Parathyroid adenoma (tissue), 2 donors: ENCODE measurements at regions not wholly inside any gene's neighbourhood (a gene's known extent, or its start where the extent isn't known, plus 50 kb on each side); places are given as distances from the start of the nearest gene placed in this dataset.
A peak's percentile ranks its signal among the peaks of the same experiment; 100 is the strongest.

Source experiments
- H2AFZ ChIP-seq: fragments of 300-600 bp; sonication (generic); one replicate; pipeline ENCODE4 v1.7.0; 2017; ENCODE audit warnings: antibody characterized with exemption, mild to moderate bottlenecking
- H3K27ac ChIP-seq: fragments of 300-600 bp; sonication (generic); one replicate; pipeline ENCODE4 v1.7.0; 2017
- H3K27me3 ChIP-seq: fragments of 300-600 bp; sonication (generic); one replicate; pipeline ENCODE4 v1.7.0; 2017; ENCODE audit warnings: low read length; ENCODE audit not compliant: control insufficient read depth, insufficient read depth
- H3K36me3 ChIP-seq: fragments of 300-600 bp; sonication (generic); one replicate; pipeline ENCODE4 v1.7.0; 2017; ENCODE audit warnings: low read length; ENCODE audit not compliant: control insufficient read depth, insufficient read depth
- H3K4me1 ChIP-seq: fragments of 300-600 bp; sonication (generic); one replicate; pipeline ENCODE4 v1.7.0; 2017; ENCODE audit warnings: control low read depth
- H3K4me2 ChIP-seq: fragments of 300-600 bp; sonication (generic); one replicate; pipeline ENCODE4 v1.7.0; 2017; ENCODE audit warnings: low read length
- H3K4me3 ChIP-seq: fragments of 300-600 bp; sonication (generic); one replicate; pipeline ENCODE4 v1.7.0; 2017; ENCODE audit warnings: low read depth, low read length
- H3K79me2 ChIP-seq: fragments of 300-600 bp; sonication (generic); one replicate; pipeline ENCODE4 v1.7.0; 2017; ENCODE audit warnings: control low read depth
- H3K9ac ChIP-seq: fragments of 300-600 bp; sonication (generic); one replicate; pipeline ENCODE4 v1.7.0; 2017; ENCODE audit warnings: mild to moderate bottlenecking
- H3K9me3 ChIP-seq: fragments of 300-600 bp; sonication (generic); one replicate; pipeline ENCODE4 v1.7.0; 2017; ENCODE audit warnings: low read length; ENCODE audit not compliant: control insufficient read depth
- TF ChIP-seq, protein P1 (sequence below): fragments of 300-600 bp; sonication (generic); IDR thresholded peaks from one replicate; pipeline ENCODE4 v1.7.0; 2017; ENCODE audit warnings: antibody characterized with exemption, mild to moderate bottlenecking
- donor health status: primary hyperparathyroidism.

DNA sequence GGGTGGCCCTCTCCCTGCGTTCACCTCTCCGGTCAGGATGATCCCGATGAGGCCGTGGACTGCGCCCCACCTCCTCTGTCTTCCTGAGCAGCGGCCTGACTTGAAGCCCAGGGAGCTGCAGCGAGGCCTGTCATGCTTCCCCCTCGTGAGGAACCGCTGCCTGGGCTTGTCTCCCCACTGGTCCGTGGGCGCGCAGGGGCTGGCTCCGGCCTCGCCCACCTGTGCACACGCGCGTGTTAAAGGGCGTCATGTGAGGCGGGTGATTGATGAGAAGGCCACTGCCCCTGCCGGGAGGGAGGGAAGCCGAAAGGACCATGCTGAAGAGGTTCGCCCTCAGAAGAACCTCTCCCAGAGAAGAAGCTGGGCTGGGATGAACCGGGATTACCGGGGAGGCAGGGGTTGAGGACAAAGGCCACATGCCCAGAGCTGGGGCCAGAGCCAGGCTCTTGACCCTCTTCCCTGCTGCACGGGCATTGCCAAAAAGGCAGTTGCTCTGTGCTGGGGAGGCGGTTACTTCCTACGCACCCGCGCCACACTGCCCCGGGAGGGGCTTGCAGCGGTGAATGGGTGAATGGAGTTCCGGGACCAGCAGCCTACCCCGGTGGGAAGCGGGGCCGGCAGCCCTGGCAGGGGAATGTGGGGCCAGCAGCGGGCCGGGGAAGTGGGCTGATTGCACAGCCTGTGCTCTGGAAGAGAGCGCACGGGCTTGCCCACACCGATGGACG lies 85.9 kb upstream of the GSE1 start:
- Histone ChIP-seq H2AFZ (no peak overlapping the region), H3K4me1 (peaks cover 56% of the 10 kb centered on the region), H3K9ac (no peak overlapping the region), H3K79me2 (peaks cover 43% of the 10 kb centered on the region), H3K36me3 (no peaks in the 10 kb centered on the region), H3K4me2 (no peak overlapping the region), H3K27ac (peak overlapping the region; percentile 36), H3K27me3 (no peaks in the 10 kb centered on the region), H3K9me3 (no peaks in the 10 kb centered on the region), H3K4me3 (no peak overlapping the region)
- TF ChIP-seq, protein P1, sequence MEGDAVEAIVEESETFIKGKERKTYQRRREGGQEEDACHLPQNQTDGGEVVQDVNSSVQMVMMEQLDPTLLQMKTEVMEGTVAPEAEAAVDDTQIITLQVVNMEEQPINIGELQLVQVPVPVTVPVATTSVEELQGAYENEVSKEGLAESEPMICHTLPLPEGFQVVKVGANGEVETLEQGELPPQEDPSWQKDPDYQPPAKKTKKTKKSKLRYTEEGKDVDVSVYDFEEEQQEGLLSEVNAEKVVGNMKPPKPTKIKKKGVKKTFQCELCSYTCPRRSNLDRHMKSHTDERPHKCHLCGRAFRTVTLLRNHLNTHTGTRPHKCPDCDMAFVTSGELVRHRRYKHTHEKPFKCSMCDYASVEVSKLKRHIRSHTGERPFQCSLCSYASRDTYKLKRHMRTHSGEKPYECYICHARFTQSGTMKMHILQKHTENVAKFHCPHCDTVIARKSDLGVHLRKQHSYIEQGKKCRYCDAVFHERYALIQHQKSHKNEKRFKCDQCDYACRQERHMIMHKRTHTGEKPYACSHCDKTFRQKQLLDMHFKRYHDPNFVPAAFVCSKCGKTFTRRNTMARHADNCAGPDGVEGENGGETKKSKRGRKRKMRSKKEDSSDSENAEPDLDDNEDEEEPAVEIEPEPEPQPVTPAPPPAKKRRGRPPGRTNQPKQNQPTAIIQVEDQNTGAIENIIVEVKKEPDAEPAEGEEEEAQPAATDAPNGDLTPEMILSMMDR: no peak

DNA sequence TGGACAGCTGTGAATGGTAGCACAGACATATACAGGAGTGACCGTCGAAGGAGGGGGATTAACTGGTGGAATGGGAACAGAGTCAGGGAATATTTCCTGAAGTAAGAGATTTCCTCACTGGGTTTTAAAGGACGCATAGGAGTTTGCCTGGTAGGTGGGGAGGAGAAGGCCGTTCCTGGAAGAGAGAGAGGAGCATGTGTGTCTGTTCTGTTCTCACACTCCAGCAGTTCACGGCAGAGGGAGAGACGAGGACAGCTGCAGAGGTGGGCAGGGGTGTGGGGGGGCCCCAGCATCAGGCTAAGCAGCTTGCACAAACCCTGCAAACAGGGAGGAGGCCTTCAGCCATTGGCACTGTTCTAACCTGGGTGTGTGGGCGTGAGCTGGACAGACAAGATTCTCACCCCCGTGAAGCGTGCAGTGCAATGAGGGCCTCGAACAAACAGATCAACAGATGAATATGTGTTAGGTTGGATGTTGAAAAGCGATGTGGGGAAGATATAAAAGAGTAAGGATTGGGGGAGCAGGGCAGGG lies 85.3 kb upstream of the GSE1 start:
- Histone ChIP-seq H2AFZ (no peak overlapping the region), H3K36me3 (no peaks in the 10 kb centered on the region), H3K4me3 (no peak overlapping the region), H3K9me3 (no peaks in the 10 kb centered on the region), H3K27me3 (no peaks in the 10 kb centered on the region), H3K79me2 (peaks cover 37% of the 10 kb centered on the region), H3K27ac (peak overlapping the region; percentile 36), H3K4me1 (peaks cover 50% of the 10 kb centered on the region), H3K9ac (no peak overlapping the region), H3K4me2 (no peak overlapping the region)
- TF ChIP-seq, protein P1: no peak

DNA sequence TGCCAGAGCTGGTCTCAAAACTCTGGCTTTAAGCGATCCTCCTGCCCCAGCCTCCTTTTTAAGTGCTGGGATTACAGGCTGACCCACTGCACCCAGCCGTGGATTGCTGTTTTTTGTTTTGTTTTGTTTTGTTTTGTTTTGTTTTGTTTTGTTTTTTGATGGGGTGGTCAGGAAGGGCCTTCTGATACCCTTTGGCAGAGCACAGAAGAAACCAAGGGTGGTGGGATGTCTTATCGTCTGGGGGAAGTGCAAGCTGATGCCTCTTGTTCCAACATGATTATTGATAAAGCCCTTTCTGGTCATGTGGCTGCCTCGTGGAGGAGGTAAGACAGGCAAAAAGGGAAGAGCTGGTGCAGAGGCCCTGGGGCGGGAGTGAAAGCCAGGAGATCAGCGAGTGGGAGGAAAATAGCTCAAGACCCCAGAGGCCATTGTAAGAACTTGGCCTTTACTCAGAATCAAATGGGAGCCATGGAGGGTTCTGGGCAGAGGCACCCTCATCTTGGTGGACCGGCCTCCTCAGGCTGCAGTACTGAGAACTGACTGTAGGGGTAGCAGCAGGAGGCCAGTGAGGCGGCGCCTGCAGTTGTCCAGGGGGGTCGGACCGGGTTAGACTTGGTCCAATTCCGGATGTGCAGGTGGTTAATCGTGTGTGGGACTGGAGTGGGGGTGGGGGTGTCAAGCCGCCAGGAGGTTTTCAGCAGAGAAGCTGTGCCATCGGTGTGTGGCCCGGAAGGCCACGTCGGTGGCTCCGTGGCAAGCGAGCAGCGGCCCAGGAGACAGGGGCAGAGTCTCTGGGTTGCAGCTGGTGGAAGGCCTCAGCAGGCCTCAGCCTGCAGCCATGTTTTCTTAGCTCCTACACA lies 84.4 kb upstream of the GSE1 start:
- peaks cover 41% of the 10 kb centered on the region for H3K4me1 ChIP-seq
- H3K27me3 ChIP-seq: no peaks in the 10 kb centered on the region
- TF ChIP-seq, protein P1: peak; percentile 25
- no peak overlapping the region for H3K4me3 ChIP-seq
- no peak overlapping the region for H2AFZ ChIP-seq
- H3K9ac ChIP-seq: no peak overlapping the region
- no peak overlapping the region for H3K27ac ChIP-seq
- no peaks in the 10 kb centered on the region for H3K36me3 ChIP-seq
- peaks cover 29% of the 10 kb centered on the region for H3K79me2 ChIP-seq
- H3K9me3 ChIP-seq: no peaks in the 10 kb centered on the region
- H3K4me2 ChIP-seq: no peak overlapping the region

DNA sequence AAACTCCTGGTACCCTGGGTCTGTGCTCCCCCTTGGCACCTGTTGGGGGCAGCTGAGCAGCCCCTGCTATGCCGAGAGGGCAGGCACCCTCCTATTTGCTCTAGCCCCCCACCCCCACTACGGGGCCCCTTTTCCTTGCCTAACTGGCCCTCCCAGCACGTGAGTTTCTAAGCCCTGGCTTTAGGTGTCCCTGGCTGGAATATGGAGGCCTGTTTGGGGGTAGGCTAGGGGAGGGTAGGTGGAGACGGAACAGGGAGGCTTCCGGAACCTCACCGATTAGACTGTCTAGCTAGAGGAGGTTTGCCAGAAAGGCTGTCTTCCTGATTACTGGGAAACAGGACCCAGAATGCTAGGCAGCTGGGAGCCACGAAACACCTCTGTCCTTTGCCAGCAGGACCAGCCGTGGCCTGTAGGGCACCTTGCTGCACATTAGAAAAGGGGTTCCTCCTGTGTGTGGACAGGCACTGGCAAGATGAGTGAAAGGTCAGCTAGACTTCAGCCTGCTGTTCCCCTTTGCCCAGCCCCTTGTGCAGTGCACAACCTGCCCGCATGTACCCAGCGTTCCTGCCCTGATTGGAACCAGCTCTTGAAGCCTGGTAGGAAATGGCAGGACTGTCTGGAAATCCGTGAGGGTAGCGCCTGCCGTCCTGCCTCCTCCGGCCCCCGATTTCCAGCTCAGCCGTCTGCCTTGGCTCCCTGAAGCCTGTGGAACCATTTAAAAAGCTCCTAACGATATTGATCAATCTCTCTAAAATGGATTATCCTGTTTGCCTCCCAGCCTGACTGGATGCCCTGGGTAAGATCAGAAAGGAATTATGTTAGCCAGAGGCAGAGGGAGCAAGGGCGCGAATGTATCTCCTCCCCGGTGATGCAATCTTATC lies 83.4 kb upstream of the GSE1 start:
- H3K4me1 ChIP-seq: peaks cover 34% of the 10 kb centered on the region
- H3K4me3 ChIP-seq: no peak overlapping the region
- no peaks in the 10 kb centered on the region for H3K9me3 ChIP-seq
- H3K36me3 ChIP-seq: no peaks in the 10 kb centered on the region
- TF ChIP-seq, protein P1: no peak
- H3K79me2 ChIP-seq: peaks cover 25% of the 10 kb centered on the region
- no peak overlapping the region for H3K4me2 ChIP-seq
- no peaks in the 10 kb centered on the region for H3K27me3 ChIP-seq
- H2AFZ ChIP-seq: no peak overlapping the region
- H3K9ac ChIP-seq: no peak overlapping the region
- no peak overlapping the region for H3K27ac ChIP-seq
